ENCODE measurements at regions not wholly inside any gene's neighbourhood (a gene's known extent, or its start where the extent isn't known, plus 50 kb on each side); places are given as distances from the start of the nearest gene placed in this dataset.

GRCh38 chr16:85415196-85416090 is 197.7 kb upstream of the GSE1 start:
- FAIRE-seq: no peak

GRCh38 chr16:85416228-85417109 is 196.7 kb upstream of the GSE1 start:
- FAIRE-seq: no peak

- FAIRE-seq: no peak
These were observed 195.8 kb upstream of the GSE1 start for GRCh38 chr16:85417156-85417860.

GRCh38 chr16:85418978-85419491 is 194.1 kb upstream of the GSE1 start:
- no peak for FAIRE-seq

- no peak for FAIRE-seq
These were observed 193.4 kb upstream of the GSE1 start for GRCh38 chr16:85419503-85420408.

- FAIRE-seq: no peak
These were observed 192.4 kb upstream of the GSE1 start for GRCh38 chr16:85420501-85421337.

- no peak for FAIRE-seq
These were observed 191.6 kb upstream of the GSE1 start for GRCh38 chr16:85421338-85422195.

- no peak for FAIRE-seq
These were observed 190.9 kb upstream of the GSE1 start for GRCh38 chr16:85422196-85422631.

GRCh38 chr16:85422632-85423550 is 190.2 kb upstream of the GSE1 start:
- no peak for FAIRE-seq

GRCh38 chr16:85423631-85424030 is 189.5 kb upstream of the GSE1 start:
- FAIRE-seq: no peak

GRCh38 chr16:85424260-85425073 is 188.7 kb upstream of the GSE1 start:
- no peak for FAIRE-seq

- FAIRE-seq: no peak
These were observed 188.0 kb upstream of the GSE1 start for GRCh38 chr16:85425074-85425662.

- FAIRE-seq: no peak
These were observed 186.3 kb upstream of the GSE1 start for GRCh38 chr16:85426806-85427205.

- no peak for FAIRE-seq
These were observed 184.8 kb upstream of the GSE1 start for GRCh38 chr16:85428168-85428898.

- no peak for FAIRE-seq
These were observed 184.0 kb upstream of the GSE1 start for GRCh38 chr16:85428899-85429775.

Data from islet of Langerhans (tissue), 1 donor.